NB4 (cell line): ENCODE measurements at regions not wholly inside any gene's neighbourhood (a gene's known extent, or its start where the extent isn't known, plus 50 kb on each side); places are given as distances from the start of the nearest gene placed in this dataset.

Experiments used
- CTCF ChIP-seq: IDR thresholded peaks from one replicate; pipeline ENCODE4 v1.5.1; 2012; ENCODE audit warnings: low read depth, low read length
- MAX ChIP-seq: IDR thresholded peaks from 2 replicates; pipeline ENCODE4 v1.6.1; 2011; ENCODE audit warnings: low read depth, low read length
- MYC ChIP-seq: IDR thresholded peaks from 2 replicates; pipeline ENCODE4 v1.6.1; 2011; ENCODE audit warnings: low read depth, low read length
- POLR2A ChIP-seq: IDR thresholded peaks from 2 replicates; pipeline ENCODE4 v1.6.1; 2011; ENCODE audit warnings: mild to moderate bottlenecking; ENCODE audit not compliant: insufficient read length; ENCODE audit errors: extremely low read depth

- no peak for TF ChIP-seq CTCF
- no peak for TF ChIP-seq POLR2A
- peak; percentile 12; the same call in 1 of the 2 replicates for TF ChIP-seq MAX
- no peak for TF ChIP-seq MYC
Observed at GRCh38 chr20:62537649-62538292, 62.0 kb upstream of the GATA5 start.
